ENCODE measurements at regions not wholly inside any gene's neighbourhood (a gene's known extent, or its start where the extent isn't known, plus 50 kb on each side); places are given as distances from the start of the nearest gene placed in this dataset.

- TF ChIP-seq POLR2A (IDR thresholded peaks at IDR 0.05) = no peak
- TF ChIP-seq CTCF (IDR thresholded peaks at IDR 0.05) = no peak
- no peak for TF ChIP-seq EP300 (IDR thresholded peaks at IDR 0.05)
These were observed 57.9 kb upstream of the GRIA1 start for GRCh38 chr5:153432583-153432982.

Data from sigmoid colon (tissue), 4 donors.